SK-N-SH (cell line): ENCODE measurements at regions not wholly inside any gene's neighbourhood (a gene's known extent, or its start where the extent isn't known, plus 50 kb on each side); places are given as distances from the start of the nearest gene placed in this dataset.

ENCODE experiments used
- CTCF ChIA-PET: fragments of 300-600, 350-600 bp; formaldehyde crosslinking; extraction: SDS; loops from one replicate; lab custom pipeline; 2021; lab: Yijun Ruan, JAX
- POLR2A ChIA-PET: fragments of 350-600 bp; sonication (Branson Sonifier 250); formaldehyde crosslinking; extraction: SDS; loops from one replicate; lab custom pipeline; 2020; ENCODE audit warnings: antibody characterized with exemption, inconsistent platforms; lab: Yijun Ruan, JAX
- DNase-seq: peaks from one replicate; pipeline ENCODE4 v3.0.0; 2012
- H2AFZ ChIP-seq: fragments of 200-600 bp; sonication (generic); 2 replicates; pipeline ENCODE4 v1.8.1; 2016; ENCODE audit warnings: antibody characterized with exemption, mild to moderate bottlenecking, low read depth
- H3F3A ChIP-seq: fragments of 200-600 bp; sonication (generic); replicated peaks from 2 replicates; pipeline ENCODE3; 2016; ENCODE audit warnings: antibody characterized with exemption, mild to moderate bottlenecking; ENCODE audit not compliant: insufficient read depth
- H3K27ac ChIP-seq, 2 experiments: fragments of 200-500 bp in 1 of 2; fragments of 200-600 bp in 1 of 2; sonication (Bioruptor generic) in 1 of 2; sonication (generic), shearing (Covaris generic) in 1 of 2; 2 replicates each; pipeline versions ENCODE4 v1.5.1 to v1.6.1; 2014 to 2016; ENCODE audit warnings: low read depth in 2 of 2, inconsistent platforms in 1 of 2, low read length in 1 of 2, mild to moderate bottlenecking in 1 of 2, mixed read lengths in 1 of 2
- H3K27me3 ChIP-seq: fragments of 200-600 bp; sonication (generic), shearing (Covaris generic); 2 replicates; pipeline ENCODE4 v1.6.1; 2016; ENCODE audit warnings: mixed run types; ENCODE audit not compliant: insufficient read depth
- H3K36me3 ChIP-seq, 2 experiments: fragments of 200-500 bp in 1 of 2; fragments of 200-600 bp in 1 of 2; sonication (Bioruptor generic) in 1 of 2; sonication (generic) in 1 of 2; replicated peaks in 1 of 2; 2 replicates each; pipeline versions ENCODE3 to v1.5.1; 2014 to 2016; ENCODE audit warnings: low read length in 1 of 2, mild to moderate bottlenecking in 1 of 2; ENCODE audit not compliant: insufficient read depth in 2 of 2, control insufficient read depth in 1 of 2
- H3K4me1 ChIP-seq, 2 experiments: fragments of 200-500 bp in 1 of 2; fragments of 200-600 bp in 1 of 2; sonication (Bioruptor generic) in 1 of 2; sonication (generic), shearing (Covaris generic) in 1 of 2; 2 replicates each; pipeline versions ENCODE4 v1.5.1 to v1.6.1; 2014 to 2016; ENCODE audit warnings: low read depth in 1 of 2, low read length in 1 of 2, mixed run types in 1 of 2; ENCODE audit not compliant: insufficient read depth in 2 of 2, control insufficient read depth in 1 of 2
- H3K4me2 ChIP-seq: fragments of 200-600 bp; sonication (generic), shearing (Covaris generic); 2 replicates; pipeline ENCODE4 v1.6.1; 2017; ENCODE audit warnings: mixed run types
- H3K4me3 ChIP-seq, 2 experiments: fragments of 200-500 bp in 1 of 2; fragments of 200-600 bp in 1 of 2; sonication (Bioruptor generic) in 1 of 2; sonication (generic), shearing (Covaris generic) in 1 of 2; 2 replicates each; pipeline versions ENCODE4 v1.5.1 to v1.8.1; 2014 to 2016; ENCODE audit warnings: low read depth in 2 of 2, inconsistent platforms in 1 of 2, low read length in 1 of 2, mild to moderate bottlenecking in 1 of 2, mixed read lengths in 1 of 2, moderate library complexity in 1 of 2
- H3K79me2 ChIP-seq: fragments of 200-600 bp; sonication (generic); 2 replicates; pipeline ENCODE4 v1.8.1; 2017; ENCODE audit warnings: mild to moderate bottlenecking; ENCODE audit not compliant: insufficient read depth
- H3K9ac ChIP-seq: fragments of 200-600 bp; sonication (generic); 2 replicates; pipeline ENCODE4 v1.6.1; 2017; ENCODE audit warnings: mixed run types
- H3K9me2 ChIP-seq: fragments of 200-600 bp; sonication (generic); 2 replicates; pipeline ENCODE4 v1.6.1; 2017; ENCODE audit warnings: mixed run types
- H3K9me3 ChIP-seq: fragments of 200-600 bp; sonication (generic); 2 replicates; pipeline ENCODE4 v1.6.1; 2017; ENCODE audit warnings: mixed run types, mild to moderate bottlenecking, moderate library complexity
- H4K20me1 ChIP-seq: fragments of 200-600 bp; sonication (generic); 2 replicates; pipeline ENCODE4 v1.6.1; 2017; ENCODE audit warnings: mild to moderate bottlenecking, mixed run types; ENCODE audit not compliant: insufficient read depth
- EP300 ChIP-seq, 2 experiments: IDR thresholded peaks; 2 replicates each; pipeline versions ENCODE4 v1.4.0 to v1.6.1; 2012; ENCODE audit warnings: borderline replicate concordance in 1 of 2, low read depth in 1 of 2, low read length in 1 of 2
- FOXM1 ChIP-seq: IDR thresholded peaks from 2 replicates; pipeline ENCODE4 v1.4.0; 2012; ENCODE audit warnings: low read depth, mild to moderate bottlenecking
- IRF3 ChIP-seq: fragments of 150-350 bp; IDR thresholded peaks from 2 replicates; pipeline ENCODE4 v1.6.1; 2016; ENCODE audit warnings: mild to moderate bottlenecking, low read depth, low read length
- JUND ChIP-seq: IDR thresholded peaks from 2 replicates; pipeline ENCODE4 v1.4.0; 2012
- MAX ChIP-seq: IDR thresholded peaks from 2 replicates; pipeline ENCODE4 v1.4.0; 2012; ENCODE audit warnings: low read depth
- MXI1 ChIP-seq: IDR thresholded peaks from 2 replicates; pipeline ENCODE4 v1.6.1; 2012; ENCODE audit warnings: mild to moderate bottlenecking, low read depth, low read length, improper control_type of control experiment
- NFIC ChIP-seq: IDR thresholded peaks from 2 replicates; pipeline ENCODE4 v1.4.0; 2012; ENCODE audit warnings: borderline replicate concordance
- RAD21 ChIP-seq: IDR thresholded peaks from 2 replicates; pipeline ENCODE4 v1.6.1; 2012; ENCODE audit warnings: mild to moderate bottlenecking, low read length
- RCOR1 ChIP-seq: fragments of 150-350 bp; IDR thresholded peaks from 2 replicates; pipeline ENCODE4 v1.6.1; 2017; ENCODE audit warnings: antibody characterized with exemption, low read length
- TAF1 ChIP-seq: IDR thresholded peaks from 2 replicates; pipeline ENCODE4 v1.6.1; 2012; ENCODE audit warnings: low read depth, mild to moderate bottlenecking, low read length, moderate library complexity, borderline replicate concordance
- TCF12 ChIP-seq: IDR thresholded peaks from 2 replicates; pipeline ENCODE4 v1.4.0; 2012
- WGBS: methylation state at CpG from one replicate; pipeline ENCODE4 v1.1.6; 2017; ENCODE audit warnings: low lambda C conversion rate; 5-methylcytosine and 5-hydroxymethylcytosine counted together
- TF ChIP-seq, protein P1 (sequence below): IDR thresholded peaks from 2 replicates; pipeline ENCODE4; 2012
- TF ChIP-seq, protein P2 (sequence below): fragments of 200-600 bp; sonication (generic); IDR thresholded peaks from 2 replicates; pipeline ENCODE4 v1.6.1; 2017; ENCODE audit warnings: antibody characterized with exemption, mild to moderate bottlenecking, moderate library complexity

DNA sequence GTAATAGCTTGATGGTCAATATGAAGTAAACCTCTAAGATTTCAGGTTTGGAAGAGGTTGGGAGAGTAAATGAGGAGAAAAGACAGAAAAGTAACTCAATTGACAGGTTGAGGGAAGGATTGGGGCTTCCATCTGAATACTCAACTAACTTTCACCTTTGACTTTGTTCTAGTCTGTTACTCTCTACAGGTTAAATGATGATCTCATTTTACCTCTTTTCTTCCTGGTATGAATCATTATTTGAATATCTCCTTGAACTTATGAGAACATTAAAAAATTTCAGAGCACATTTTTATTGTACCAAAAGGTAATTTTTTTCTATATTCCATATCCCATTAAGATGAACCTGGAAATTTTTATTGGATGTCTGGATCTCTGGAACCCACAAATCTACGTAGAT lies 87.9 kb upstream of the KCNH8 start:
- no peaks in the 10 kb centered on the region for H3K79me2 ChIP-seq
- no peak overlapping the region for H3K9ac ChIP-seq
- no peak overlapping the region for H3K4me2 ChIP-seq
- no peak overlapping the region for H2AFZ ChIP-seq
- no peaks in the 10 kb centered on the region for H3K9me3 ChIP-seq
- no peak overlapping the region for H3K27ac ChIP-seq
- ChIA-PET POLR2A (no interaction called here), CTCF (interaction anchor here (1.2 kb wide), 1 partner anchor 15 kb away, joined by 3 read pairs; no protein-coding TSS in a partner anchor)
- WGBS, result 33% methylated on average over 1 of the region's 1 CpG
- no peak for DNase-seq
- H3K36me3 ChIP-seq, result no peaks in the 10 kb centered on the region
- H3K9me2 ChIP-seq, result no peaks in the 10 kb centered on the region
- no peaks in the 10 kb centered on the region for H3K27me3 ChIP-seq
- H4K20me1 ChIP-seq, result no peaks in the 10 kb centered on the region
- H3K4me3 ChIP-seq, result no peak overlapping the region
- no peak for TF ChIP-seq FOXM1
- no peak for TF ChIP-seq IRF3
- TF ChIP-seq TCF12, result no peak
- no peaks in the 10 kb centered on the region for H3F3A ChIP-seq
- peaks cover 7 to 11% of the 10 kb centered on the region in 2 experiments; a peak in 2 of 4 replicates for H3K4me1 ChIP-seq

DNA sequence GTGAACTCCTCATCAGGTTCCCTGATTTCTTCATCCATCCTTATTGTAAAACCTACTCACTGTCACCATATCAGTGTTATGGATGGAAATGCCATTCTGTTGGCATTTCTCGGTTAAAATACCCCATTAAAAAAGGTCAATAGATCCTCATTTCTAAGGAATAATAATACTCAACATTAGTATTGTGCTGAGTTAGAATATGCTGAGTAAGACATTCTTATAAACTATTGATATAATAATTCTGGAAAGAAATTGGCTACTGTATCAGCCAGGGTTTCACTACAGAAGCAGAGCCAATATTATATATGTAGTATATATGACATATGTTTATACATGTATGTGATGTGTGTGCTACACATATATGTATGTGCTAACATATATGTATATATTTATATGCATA lies 95.4 kb upstream of the KCNH8 start:
- 53% methylated on average over 1 of the region's 1 CpG for WGBS
- TF ChIP-seq RCOR1 (no peak), TAF1 (no peak), NFIC (no peak), MXI1 (no peak), EP300 (IDR thresholded peaks at IDR 0.05; ENCODE audit: borderline replicate concordance in 1 of 2, low read depth in 1 of 2, low read length in 1 of 2) (no peak), RAD21 (no peak), IRF3 (no peak), MAX (no peak), JUND (no peak), FOXM1 (no peak)
- TF ChIP-seq, protein P1, sequence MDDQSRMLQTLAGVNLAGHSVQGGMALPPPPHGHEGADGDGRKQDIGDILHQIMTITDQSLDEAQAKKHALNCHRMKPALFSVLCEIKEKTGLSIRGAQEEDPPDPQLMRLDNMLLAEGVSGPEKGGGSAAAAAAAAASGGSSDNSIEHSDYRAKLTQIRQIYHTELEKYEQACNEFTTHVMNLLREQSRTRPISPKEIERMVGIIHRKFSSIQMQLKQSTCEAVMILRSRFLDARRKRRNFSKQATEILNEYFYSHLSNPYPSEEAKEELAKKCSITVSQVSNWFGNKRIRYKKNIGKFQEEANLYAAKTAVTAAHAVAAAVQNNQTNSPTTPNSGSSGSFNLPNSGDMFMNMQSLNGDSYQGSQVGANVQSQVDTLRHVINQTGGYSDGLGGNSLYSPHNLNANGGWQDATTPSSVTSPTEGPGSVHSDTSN, result no peak
- TF ChIP-seq, protein P2, sequence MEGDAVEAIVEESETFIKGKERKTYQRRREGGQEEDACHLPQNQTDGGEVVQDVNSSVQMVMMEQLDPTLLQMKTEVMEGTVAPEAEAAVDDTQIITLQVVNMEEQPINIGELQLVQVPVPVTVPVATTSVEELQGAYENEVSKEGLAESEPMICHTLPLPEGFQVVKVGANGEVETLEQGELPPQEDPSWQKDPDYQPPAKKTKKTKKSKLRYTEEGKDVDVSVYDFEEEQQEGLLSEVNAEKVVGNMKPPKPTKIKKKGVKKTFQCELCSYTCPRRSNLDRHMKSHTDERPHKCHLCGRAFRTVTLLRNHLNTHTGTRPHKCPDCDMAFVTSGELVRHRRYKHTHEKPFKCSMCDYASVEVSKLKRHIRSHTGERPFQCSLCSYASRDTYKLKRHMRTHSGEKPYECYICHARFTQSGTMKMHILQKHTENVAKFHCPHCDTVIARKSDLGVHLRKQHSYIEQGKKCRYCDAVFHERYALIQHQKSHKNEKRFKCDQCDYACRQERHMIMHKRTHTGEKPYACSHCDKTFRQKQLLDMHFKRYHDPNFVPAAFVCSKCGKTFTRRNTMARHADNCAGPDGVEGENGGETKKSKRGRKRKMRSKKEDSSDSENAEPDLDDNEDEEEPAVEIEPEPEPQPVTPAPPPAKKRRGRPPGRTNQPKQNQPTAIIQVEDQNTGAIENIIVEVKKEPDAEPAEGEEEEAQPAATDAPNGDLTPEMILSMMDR, result no peak

More for the DNA sequence above, 95.4 kb upstream of the KCNH8 start:
- Histone ChIP-seq H3K27me3 (no peaks in the 10 kb centered on the region), H3K4me2 (no peak overlapping the region), H3K79me2 (no peaks in the 10 kb centered on the region), H3K9me2 (no peaks in the 10 kb centered on the region), H3K4me1 (0 out of 4 replicates have a peak, but pooled peaks cover 0 to 7% of the 10 kb centered on the region in 2 experiments), H3K9me3 (no peaks in the 10 kb centered on the region), H3F3A (no peaks in the 10 kb centered on the region), H3K9ac (no peak overlapping the region), H3K4me3 (no peak overlapping the region), H4K20me1 (no peaks in the 10 kb centered on the region), H2AFZ (no peak overlapping the region), H3K36me3 (no peaks in the 10 kb centered on the region), H3K27ac (no peak overlapping the region)
- no peak for DNase-seq
- ChIA-PET POLR2A (no interaction called here), CTCF (interaction anchor here (2.6 kb wide), 1 partner anchor 11 kb away, joined by 25 read pairs; no protein-coding TSS in a partner anchor)
